ENCODE measurements at regions not wholly inside any gene's neighbourhood (a gene's known extent, or its start where the extent isn't known, plus 50 kb on each side); places are given as distances from the start of the nearest gene placed in this dataset.

DNA sequence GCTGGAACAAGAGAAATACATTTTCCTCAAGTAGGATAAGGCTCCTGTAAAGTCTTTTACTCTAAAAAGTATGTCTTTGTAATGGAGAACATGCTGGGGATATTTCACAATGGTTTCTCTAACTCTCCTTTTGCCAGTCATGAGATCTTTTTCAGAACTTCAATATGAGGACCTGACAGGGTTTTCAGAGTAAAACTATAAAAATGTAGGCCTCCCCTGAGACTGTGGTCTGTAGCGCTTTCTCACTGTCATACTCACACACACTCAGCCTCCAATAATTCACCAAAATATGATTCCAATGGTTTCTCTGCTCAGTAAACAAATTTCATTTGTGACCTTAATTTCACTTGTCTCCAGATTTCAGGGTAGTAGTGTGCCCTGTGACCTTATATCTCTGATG lies 440.1 kb upstream of the PTBP2 start:
- Histone ChIP-seq H3K9me1 (ENCODE audit: control insufficient read depth, insufficient read depth, low read length) (no peaks in the 10 kb centered on the region), H2AFZ (ENCODE audit: low read depth, low read length) (no peak overlapping the region), H3K9me3 (replicated peaks; ENCODE audit: control insufficient read depth, insufficient read depth, low read depth, low read length) (0 out of 2 replicates have a peak, but pooled peaks cover 1% of the 10 kb centered on the region), H3K36me3 (ENCODE audit: control insufficient read depth, insufficient read depth, low read length) (no peaks in the 10 kb centered on the region), H3K27me3 (ENCODE audit: control insufficient read depth in 2 of 2, insufficient read depth in 2 of 2, low read length in 2 of 2) (no peaks in the 10 kb centered on the region), H4K20me1 (replicated peaks; ENCODE audit: control insufficient read depth, insufficient read depth, low read length) (no peaks in the 10 kb centered on the region), H3K79me2 (ENCODE audit: control insufficient read depth, insufficient read depth, low read length) (no peaks in the 10 kb centered on the region), H3K4me3 (no peak overlapping the region), H3K27ac (ENCODE audit: extremely low read depth, low read depth, low read length) (no peak overlapping the region), H3K4me1 (replicated peaks in 1 of 2; ENCODE audit: control insufficient read depth in 2 of 2, insufficient read depth in 2 of 2, low read length in 2 of 2) (no peaks in the 10 kb centered on the region), H3K4me2 (ENCODE audit: insufficient read depth, low read length) (no peak overlapping the region), H3K9ac (ENCODE audit: insufficient read depth in 1 of 2, low read depth in 2 of 2, low read length in 2 of 2) (no peak overlapping the region)
- TF ChIP-seq HNRNPH1 (optimal IDR thresholded peaks at IDR 0.05; ENCODE audit: low read depth, low read length) = no peak
- TF ChIP-seq, protein P1, sequence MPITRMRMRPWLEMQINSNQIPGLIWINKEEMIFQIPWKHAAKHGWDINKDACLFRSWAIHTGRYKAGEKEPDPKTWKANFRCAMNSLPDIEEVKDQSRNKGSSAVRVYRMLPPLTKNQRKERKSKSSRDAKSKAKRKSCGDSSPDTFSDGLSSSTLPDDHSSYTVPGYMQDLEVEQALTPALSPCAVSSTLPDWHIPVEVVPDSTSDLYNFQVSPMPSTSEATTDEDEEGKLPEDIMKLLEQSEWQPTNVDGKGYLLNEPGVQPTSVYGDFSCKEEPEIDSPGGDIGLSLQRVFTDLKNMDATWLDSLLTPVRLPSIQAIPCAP (CRISPR knock-in tag; IDR thresholded peaks at IDR 0.05; ENCODE audit: borderline replicate concordance) = no peak
- TF ChIP-seq ZNF24 (IDR thresholded peaks at IDR 0.05) = no peak
- TF ChIP-seq NCOA2 (IDR thresholded peaks at IDR 0.05; ENCODE audit: partially characterized antibody in 2 of 2) = no peak
- no peak for TF ChIP-seq ZBED1 (IDR thresholded peaks at IDR 0.05)
- no peak for TF ChIP-seq KLF6 (CRISPR knock-in tag; IDR thresholded peaks at IDR 0.05; ENCODE audit: borderline replicate concordance)
- TF ChIP-seq, protein P2, sequence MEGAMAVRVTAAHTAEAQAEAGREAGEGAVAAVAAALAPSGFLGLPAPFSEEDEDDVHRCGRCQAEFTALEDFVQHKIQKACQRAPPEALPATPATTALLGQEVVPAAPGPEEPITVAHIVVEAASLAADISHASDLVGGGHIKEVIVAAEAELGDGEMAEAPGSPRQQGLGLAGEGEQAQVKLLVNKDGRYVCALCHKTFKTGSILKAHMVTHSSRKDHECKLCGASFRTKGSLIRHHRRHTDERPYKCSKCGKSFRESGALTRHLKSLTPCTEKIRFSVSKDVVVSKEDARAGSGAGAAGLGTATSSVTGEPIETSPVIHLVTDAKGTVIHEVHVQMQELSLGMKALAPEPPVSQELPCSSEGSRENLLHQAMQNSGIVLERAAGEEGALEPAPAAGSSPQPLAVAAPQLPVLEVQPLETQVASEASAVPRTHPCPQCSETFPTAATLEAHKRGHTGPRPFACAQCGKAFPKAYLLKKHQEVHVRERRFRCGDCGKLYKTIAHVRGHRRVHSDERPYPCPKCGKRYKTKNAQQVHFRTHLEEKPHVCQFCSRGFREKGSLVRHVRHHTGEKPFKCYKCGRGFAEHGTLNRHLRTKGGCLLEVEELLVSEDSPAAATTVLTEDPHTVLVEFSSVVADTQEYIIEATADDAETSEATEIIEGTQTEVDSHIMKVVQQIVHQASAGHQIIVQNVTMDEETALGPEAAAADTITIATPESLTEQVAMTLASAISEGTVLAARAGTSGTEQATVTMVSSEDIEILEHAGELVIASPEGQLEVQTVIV (CRISPR knock-in tag; IDR thresholded peaks at IDR 0.05; ENCODE audit: borderline replicate concordance) = no peak
- no peak for TF ChIP-seq CBX3 (IDR thresholded peaks at IDR 0.05; ENCODE audit: borderline replicate concordance in 1 of 2, low read length in 2 of 2)
- no peak for TF ChIP-seq PRPF4 (IDR thresholded peaks at IDR 0.05; ENCODE audit: insufficient read depth, low read depth, low read length, poor library complexity, severe bottlenecking)
- TF ChIP-seq MAFG (tag; conservative IDR thresholded peaks at IDR 0.05) = no peak
- TF ChIP-seq, protein P3, sequence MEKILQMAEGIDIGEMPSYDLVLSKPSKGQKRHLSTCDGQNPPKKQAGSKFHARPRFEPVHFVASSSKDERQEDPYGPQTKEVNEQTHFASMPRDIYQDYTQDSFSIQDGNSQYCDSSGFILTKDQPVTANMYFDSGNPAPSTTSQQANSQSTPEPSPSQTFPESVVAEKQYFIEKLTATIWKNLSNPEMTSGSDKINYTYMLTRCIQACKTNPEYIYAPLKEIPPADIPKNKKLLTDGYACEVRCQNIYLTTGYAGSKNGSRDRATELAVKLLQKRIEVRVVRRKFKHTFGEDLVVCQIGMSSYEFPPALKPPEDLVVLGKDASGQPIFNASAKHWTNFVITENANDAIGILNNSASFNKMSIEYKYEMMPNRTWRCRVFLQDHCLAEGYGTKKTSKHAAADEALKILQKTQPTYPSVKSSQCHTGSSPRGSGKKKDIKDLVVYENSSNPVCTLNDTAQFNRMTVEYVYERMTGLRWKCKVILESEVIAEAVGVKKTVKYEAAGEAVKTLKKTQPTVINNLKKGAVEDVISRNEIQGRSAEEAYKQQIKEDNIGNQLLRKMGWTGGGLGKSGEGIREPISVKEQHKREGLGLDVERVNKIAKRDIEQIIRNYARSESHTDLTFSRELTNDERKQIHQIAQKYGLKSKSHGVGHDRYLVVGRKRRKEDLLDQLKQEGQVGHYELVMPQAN (IDR thresholded peaks at IDR 0.05; ENCODE audit: borderline replicate concordance) = no peak
- TF ChIP-seq DIDO1 (tag; IDR thresholded peaks at IDR 0.05; ENCODE audit: low read depth) = no peak
- FAIRE-seq (no peak), ATAC-seq (no peak), DNase-seq (ENCODE audit: extremely low read depth in 1 of 4, low spot score in 3 of 4) (no peak)
- CTCF ChIA-PET (ENCODE audit: low intra/inter-chr PET ratio) = no interaction called here
- 11% methylated on average over 1 of the region's 1 CpG for WGBS (ENCODE audit: insufficient coverage, low coverage, missing lambda C conversion rate)
- intact Hi-C loops (cut with micrococcal nuclease) (no loop called here), in situ Hi-C loops (cut with MboI) (no loop called here)
- POLR2A ChIA-PET = no interaction called here
- no TSS peak for BruUV-seq (replicated peaks)
